ENCODE measurements at regions not wholly inside any gene's neighbourhood (a gene's known extent, or its start where the extent isn't known, plus 50 kb on each side); places are given as distances from the start of the nearest gene placed in this dataset.

- no peak for TF ChIP-seq ZBTB1 (tag by site-specific recombination; IDR thresholded peaks at IDR 0.05)
- no peak for TF ChIP-seq ZBTB20 (tag by site-specific recombination; IDR thresholded peaks at IDR 0.05)
- TF ChIP-seq YY1 (tag by site-specific recombination; IDR thresholded peaks at IDR 0.05), result no peak
- no peak for TF ChIP-seq REPIN1 (tag by site-specific recombination; IDR thresholded peaks at IDR 0.05; ENCODE audit: low read depth)
These were observed 1761.3 kb upstream of the IGFBP7 start for GRCh38 chr4:58871509-58871908.
